GM04504 (cell line): ENCODE measurements at regions not wholly inside any gene's neighbourhood (a gene's known extent, or its start where the extent isn't known, plus 50 kb on each side); places are given as distances from the start of the nearest gene placed in this dataset.

Experiments
- DNase-seq: peaks from one replicate; pipeline ENCODE4 v3.0.0-alpha.2; 2012; ENCODE audit warnings: low read depth

DNA sequence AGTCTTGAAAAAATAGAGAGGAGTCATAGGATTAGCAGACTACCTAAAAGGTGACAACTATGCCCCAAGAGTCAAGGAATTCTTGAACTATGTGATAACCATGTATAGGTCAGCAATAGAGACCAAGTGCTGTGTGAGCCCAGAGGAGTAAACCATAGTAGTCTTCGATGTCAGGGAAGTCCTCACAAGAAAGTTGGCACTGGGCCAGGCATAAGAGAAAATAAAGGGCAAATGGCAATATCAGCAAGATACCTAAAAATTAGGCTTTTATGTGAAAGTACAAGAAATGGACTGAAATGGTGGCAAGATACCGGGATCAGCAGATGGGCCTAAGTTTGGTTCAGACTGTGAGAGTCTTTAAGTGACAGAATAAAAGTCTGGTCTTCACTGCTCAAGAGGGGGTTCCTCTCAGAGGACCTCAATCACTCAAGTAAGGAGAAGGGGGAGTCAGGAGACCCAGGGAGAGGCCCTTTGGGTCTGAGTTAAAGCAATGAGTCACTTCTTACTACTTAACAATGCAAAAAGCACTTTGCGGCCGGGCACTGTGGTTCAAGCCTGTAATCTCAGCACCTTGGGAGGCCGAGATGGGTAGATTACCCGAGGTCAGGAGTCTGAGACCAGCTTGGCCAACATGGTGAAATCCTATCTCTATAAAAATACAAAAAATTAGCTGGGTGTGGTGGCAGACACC is 95.0 kb downstream of the TEX35 start:
- no peak for DNase-seq

DNA sequence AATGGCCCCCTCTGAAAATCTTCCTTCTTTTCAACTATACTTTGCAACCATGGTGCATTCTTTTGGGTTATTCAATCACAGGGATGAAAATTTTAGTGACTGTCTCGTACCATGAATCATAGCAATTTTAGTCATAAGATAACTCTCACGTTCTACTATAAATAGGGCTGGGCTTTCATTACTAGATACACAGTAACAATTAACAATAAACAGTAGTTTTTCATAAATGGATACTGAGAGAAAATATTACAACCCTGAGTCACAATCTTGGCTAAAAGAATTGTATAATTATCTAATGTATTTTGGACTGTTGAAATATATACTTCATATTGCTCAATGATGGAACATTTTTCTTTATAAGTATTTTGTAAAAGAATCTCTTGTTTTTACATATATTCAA is 96.1 kb downstream of the TEX35 start:
- DNase-seq, result peak; percentile 78

DNA sequence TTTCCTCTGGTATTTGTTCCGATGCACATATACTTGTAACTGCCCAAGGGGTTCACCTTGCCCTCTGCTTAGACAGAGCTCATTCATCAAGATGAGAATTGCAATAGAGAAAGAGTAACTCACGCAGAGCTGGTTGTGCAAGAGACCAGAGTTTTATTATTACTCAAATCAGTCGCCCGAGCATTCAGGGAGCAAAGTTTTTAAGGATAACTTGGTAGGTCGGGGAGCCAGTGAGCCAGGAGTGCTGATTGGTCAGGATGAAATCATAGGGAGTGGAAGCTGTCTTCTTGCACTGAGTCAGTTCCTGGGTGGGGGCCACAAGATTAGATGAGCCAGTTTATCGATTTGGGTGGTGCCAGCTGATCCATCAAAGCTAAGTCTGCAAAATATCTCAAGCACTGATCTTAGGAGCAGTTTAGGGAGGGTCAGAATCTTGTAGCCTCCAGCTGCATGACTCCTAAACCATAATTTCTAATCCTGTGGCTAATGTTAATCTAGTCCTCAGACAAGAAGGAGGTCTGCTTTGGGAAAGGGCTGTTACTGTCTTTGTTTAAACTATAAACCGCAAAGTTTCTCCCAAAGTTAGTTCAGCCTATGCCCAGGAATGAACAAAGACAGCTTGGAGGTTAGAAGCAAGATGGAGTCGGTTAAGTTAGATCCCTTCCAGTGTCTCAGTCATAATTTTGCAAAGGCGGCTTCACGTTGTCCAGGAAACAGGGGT is 97.9 kb downstream of the TEX35 start:
- peak; percentile 90 for DNase-seq

DNA sequence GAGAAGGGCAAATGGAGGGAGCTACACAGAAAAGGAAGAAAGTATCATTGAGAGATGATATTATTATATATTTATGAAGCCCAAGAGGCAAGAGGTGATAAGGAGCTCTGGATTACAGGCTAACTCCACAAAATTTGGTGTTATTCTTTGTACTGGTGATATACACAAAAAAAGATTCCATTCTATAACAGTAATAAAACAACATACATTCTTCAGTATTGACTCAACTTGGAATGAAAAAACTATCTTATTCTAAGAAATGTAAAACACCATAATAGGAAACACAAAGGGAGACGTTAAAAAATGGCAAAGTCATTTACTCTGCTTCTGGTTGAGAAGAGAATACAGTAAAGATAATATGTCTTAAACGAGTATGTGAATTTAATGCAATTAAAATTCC is 99.4 kb downstream of the TEX35 start:
- peak; percentile 31 for DNase-seq

DNA sequence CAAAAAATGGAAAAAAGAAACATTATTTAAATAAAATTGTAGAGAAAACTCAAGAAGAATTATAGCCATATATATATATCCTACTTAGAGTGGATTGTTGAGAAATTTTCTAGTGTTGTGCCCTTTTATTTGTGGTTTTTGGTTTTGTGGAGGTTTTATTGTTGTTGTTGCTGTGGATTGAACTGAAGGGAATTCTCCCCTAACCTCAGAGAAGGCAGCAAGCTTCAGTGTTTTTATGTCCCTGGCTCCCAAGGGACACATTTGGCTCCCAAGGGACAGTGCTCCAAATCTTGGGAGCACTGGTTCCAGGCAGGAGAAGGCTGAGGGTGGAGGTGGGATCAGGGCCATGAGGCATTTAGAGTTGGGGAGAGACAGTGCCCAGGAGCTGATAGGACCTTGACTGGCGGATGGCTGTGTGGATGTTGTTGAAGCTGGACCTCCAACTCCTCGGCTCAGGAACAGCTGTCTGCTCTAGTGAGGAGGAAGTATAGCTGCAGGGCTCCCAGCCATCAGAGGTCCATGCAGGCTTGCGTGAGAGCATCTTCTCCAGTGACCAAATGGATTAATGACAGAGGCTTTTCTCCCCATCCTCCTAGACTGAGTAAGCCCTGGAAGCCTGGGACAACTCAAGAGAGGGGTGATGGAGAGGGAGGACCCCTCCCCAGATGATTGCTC is 100.5 kb downstream of the TEX35 start:
- DNase-seq, result no peak

DNA sequence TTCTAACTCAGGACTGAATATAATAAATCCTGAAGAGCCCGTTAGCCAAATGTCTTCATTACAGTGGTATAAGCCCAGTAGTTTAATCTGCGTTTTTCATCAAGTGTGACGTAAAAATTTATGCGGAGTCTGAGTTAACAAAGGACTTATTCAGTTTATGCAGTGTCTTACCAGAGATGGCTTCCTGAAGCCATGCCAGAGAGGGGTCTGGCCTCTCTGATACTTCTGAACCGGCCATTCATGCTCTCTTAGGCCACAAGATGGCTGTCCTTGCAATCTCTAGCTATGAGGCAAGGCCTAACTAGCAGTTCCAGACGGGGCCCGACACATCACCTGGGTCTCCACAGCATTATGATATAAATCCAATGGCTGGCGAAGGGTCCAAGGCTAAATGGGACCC is 101.4 kb downstream of the TEX35 start:
- no peak for DNase-seq

DNA sequence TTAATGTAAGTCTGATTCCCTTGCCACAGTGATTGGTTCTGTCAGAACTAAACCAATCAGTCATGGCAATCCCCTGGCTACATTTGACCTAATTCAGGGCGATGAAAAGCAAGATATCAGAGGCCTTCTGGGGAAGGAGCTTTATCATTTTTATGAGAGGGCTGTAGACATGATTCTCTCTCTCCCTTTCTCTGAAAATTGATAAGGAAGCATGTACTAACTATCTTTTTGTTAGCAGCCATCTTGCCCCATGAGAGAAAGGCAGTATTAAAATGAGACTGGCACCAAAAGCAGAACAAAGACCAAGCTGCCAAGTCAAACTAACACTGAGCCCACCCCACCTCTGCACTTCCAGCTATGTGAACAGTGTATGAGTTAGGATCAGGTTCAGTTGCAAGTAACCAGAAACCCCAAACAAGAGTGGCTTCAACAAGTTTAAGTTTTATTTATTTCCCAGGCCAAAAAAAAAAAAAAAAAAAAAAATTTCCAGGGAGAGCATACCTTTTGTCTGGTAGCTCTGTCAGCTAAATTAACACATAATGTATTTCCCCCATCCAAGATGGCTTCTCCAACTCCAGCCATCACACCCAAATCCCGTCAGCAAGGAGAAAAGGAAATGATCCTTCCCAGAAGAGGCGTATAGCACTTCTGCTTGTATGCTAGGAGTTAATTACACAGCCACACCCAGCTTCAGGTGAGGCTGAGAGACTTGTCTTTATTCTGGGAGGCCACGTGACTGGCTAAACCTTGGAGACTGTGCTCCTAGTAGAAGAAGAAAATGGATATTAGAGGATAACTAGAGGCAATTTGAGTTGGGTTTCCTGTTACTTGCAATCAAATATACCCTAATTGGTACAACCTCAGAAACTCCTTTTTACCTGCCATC is 105.8 kb upstream of the RALGPS2 start:
- no peak for DNase-seq

DNA sequence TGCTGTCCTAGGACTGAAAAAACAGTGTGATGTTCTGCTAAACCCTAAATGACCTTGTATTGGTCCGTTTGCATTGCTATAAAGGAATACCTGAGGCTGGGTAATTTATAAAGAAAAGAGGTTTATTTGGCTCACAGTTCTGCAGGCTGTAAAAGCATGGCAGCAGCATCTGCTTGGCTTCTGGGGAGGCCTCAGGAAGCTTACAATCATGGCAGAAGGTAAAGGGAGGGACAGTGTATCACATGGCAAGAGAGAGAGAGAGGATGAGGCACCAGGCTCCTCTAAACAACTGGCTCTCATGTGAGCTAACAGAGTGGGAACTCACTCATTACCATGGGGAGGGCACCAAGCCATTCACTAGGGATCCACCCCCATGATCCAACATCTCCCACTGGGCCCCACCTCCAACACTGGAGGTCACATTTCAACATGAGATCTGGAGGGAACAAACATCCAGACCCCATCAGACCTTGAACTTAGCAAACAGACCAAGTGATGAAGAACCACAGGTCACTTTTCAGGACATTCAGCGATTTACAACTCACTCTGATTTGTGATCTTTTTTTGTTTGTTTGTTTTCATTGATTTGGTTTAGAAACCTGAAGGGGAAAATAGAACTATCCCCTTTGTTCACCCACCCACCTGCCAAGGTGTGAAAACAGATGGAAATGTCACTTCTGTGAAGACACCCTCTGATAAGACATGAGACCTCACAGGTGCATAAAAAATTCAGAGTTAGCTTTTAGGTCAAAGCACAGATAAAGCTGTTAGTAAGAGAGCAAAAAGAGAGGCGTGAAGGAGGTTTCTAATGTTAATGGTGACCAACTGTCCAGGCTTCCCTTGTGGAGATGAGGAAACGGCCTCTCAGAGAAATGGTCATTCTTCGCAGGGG is 104.2 kb upstream of the RALGPS2 start:
- DNase-seq, result no peak

DNA sequence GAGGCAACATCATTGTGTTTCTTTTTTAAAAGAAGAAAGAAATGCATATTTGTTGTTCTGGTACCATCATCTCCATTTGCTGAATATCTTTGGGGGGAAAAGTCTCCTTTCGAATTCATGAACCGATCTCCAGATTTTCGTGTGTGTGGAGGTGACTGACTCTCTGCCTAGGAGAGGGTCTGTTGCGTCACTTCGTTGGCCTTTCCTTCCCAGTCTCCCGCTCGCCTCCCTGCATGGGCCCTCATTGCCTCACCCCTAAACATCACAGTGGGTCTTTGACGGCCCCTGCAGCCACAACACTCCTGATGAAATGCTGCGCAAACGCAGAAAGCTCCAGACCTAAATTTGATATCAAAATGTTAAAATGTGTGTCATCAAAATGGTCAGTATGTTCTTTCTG is 103.2 kb upstream of the RALGPS2 start:
- DNase-seq, result no peak

DNA sequence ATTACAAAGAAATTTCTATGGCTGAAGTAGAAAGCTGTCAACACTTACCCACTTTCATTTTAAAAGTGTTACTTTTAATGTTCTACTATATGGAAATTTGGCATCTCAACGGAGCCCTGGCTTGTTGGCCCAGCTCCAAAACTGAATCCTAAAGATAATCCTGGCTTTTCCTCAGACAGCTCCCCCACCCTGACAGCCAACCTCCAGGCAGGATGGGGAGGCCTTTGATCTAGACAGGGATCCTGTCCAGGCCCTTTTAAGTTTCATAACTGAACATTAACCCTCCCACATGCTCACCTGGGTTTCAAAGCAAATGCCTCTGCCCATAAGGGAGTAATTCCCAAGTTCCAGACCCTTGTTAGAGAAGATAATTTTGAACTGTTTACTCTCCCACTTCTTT is 99.3 kb upstream of the RALGPS2 start:
- no peak for DNase-seq

DNA sequence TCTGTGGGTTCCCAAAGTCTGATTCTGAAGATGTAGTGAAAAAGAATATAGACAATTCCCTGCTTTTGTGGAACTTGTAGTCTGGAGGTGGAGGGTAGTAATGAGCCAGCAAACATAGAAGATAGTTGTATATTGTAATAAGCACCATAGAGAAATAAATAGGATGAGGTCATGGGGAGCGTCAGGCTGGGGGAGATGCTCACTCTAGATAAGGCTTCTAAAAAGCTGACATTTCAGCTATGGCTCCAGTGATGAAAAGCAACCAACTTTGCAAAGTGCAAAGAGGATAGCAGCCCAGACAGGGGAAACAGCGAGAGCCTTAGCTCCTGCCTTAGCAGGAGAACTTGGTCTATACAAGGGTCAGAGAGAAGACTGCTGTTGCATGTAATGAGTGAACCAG is 98.0 kb upstream of the RALGPS2 start:
- no peak for DNase-seq

DNA sequence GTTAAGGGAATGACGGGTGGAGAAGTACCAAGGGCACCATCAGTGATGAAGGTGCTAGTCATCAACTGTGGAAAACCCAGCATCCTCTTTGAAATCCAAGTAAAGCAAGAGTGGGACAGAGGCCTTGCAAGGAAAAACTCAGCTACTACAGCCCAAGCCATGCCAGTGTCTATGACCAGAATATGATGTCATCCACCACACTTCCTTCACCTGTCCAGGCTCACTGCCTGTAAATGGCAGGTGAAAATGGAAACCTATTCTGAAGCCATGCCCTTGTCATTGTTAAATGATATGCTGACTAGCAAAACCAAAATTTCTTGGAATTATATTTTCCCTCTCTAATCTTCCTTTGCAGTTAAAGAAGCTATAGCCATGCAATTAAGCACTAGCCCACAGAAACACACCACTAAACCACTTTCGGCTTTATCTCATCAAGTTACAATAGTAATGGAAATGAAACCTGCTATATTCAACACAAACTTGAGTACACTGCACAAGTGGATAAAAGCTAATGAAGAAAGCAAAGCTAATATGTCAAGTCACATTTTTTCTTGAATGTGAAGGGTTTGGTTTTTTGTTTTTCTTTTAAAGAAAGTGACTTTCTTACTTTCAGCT is 96.3 kb upstream of the RALGPS2 start:
- no peak for DNase-seq

DNA sequence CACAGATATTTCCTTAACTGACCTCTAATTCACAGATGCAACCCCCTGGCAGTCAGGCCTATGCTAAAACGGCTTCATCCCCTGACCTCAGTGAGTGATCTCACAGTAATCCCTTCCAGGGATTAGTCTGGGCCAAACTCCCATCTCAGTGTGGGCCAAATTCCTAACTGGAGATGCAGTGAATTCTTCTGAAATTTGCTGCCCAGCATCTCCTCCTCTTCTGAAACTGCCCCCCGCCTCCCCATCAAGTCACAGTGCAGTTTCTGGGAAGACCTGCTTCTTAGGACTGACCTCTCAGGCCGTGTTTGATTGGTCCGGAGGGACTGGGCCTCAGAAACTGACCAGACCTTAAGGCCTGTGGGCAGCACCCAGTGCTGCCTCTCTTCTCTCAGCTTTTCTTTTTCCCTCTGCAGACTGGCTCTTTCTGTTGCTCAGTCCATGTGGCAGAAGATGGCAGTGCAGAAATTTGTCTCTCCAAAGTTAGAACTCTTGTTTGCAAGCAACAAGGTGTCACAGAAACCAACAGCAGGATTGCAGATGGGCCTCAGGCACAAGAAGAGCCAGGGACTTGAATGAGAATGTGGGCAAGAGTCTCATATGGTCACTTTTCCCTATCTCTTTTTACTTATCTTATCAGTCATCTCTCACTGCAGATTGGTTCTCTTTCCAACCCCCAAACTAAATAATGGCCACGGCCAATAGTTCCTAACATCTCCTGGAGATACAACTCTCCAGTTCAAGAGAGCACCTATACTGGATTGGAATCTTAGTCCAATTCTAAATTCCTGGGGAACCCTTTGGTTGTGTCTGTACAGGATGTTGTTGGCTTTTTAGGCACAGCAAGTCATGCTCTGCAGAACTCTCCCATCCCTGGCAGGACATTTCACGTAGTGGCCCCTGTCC is 95.5 kb upstream of the RALGPS2 start:
- peak; percentile 76 for DNase-seq

DNA sequence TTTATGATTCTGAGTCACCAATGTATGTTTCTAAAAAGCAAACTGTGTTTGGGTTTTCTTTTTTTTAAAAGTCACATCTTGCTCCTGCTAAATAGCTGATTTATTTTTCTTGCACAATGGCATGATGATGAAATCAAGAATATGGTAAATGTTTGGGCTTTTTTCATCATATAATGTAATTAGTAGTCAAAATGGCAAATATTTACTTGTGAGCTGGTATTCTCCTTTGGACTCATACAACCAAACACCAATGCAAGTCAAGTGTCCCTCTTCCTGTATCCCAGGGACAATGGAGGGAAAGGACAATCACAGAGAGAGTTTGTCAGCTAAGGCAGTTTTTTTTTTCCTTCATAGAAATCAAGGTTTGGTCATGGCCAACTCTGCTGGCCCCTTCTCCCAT is 94.6 kb upstream of the RALGPS2 start:
- no peak for DNase-seq

DNA sequence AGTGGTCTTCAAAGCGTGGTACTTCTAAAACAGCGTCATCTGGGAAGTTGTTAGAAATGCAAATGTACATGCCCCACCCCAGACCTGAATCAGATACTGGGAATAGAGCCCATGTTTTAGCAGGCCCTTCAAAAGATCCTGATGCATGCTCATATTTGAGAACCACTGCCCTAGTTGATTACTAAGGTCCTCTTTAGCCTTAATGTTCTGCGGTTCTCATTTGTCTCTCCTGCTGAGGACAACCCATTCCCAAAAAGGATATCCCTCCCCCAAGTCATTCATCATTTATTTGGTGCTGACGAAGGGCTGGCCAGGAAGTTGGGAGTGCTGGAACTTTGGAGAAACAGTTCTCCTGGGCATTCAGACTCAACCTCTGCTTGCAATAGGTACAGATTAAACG is 92.4 kb upstream of the RALGPS2 start:
- DNase-seq, result peak; percentile 61

DNA sequence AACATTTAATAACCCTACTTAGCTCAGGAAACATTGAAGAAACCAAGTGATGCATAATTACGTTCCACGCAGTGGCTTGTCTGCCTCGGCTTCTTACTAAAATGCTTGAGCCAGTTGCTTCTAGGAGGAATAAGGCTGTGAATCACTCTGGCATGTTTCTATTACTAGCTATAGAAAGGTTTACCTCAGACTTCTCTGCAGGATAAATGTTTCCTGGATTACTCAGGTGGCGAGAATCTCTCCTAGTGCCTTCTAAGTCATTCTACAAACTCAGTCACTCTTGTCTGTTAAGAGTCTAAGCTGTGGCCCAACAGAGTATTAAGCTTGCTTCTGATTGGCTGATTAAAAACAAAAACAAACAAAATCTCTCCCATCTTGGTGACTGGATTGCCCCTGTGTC is 92.0 kb upstream of the RALGPS2 start:
- no peak for DNase-seq

DNA sequence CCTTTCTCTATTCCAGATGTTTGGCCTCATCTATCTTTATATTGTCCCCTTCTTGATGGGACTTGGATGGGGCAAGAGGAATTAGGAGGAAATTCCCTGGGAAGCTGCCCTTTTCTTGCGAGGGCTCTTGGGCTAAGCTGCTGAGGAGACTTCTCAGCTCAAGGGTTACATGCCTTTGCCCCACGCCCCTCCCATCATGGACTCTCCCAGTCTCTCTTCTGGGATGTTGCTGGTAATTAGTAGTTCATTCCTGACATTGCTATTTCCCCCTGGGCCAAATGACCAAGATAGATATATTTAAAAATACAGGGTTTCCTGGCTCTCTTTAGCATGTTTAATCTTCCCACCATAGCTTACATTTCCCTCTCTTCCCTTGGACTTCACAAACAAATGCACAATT is 90.6 kb upstream of the RALGPS2 start:
- peak; percentile 52 for DNase-seq

DNA sequence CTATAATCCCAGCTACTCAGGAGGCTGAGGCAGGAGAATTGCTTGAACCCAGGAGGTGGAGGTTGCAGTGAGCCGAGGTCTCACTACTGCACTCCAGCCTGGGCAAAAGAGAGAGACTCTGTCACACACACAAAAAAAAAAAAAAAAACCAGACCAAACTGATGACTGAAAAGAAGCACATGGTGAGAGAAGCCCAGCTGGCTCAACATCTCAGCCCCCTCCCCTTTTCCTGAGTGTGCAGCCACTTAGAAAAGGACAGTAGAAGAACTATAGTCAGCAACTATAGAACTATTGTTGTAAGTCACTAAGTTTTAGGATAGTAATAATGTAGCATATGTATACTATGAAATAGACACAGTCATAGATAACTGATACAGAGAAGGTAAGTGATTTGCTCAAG is 87.2 kb upstream of the RALGPS2 start:
- DNase-seq, result no peak

DNA sequence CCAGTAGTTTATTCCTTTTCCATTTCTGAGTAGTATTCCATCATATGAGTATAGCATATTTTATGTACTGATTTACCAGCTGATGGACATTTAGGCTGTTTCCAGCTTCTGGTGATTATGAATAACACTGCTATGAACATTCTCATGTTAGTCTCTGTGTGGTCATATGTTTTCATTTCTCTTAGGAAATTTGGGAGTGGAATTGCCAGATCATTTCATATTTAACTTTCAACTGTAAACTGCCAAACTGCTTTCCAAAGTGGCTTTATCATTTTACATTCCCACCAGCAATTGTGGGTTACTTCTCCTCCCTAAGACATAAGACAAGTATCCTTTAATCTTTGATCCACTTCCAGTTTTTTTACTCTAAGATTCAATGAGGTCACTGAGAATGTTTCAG is 85.7 kb upstream of the RALGPS2 start:
- no peak for DNase-seq

DNA sequence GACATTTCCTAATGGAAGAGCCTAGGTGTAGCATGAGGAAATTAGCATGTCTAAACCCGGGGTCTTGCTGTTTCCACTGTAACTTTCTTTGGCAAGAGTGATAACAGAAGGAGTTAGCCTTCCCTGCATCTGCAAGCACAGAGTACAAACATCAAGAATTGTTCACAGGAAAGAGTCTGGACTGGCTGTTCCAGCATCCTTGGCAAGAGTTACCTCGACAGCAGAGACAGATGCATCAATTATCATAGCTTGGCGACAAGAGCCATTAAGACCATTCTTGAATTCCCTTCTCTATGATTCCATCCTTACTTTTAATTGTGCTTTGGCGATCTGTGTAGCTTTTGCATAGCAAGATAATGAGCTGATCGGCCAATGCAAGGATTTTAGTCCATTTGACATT is 82.8 kb upstream of the RALGPS2 start:
- DNase-seq, result no peak
